Kidney tubule cell (primary cell): ENCODE measurements at regions not wholly inside any gene's neighbourhood (a gene's known extent, or its start where the extent isn't known, plus 50 kb on each side); places are given as distances from the start of the nearest gene placed in this dataset.

Experiments
- DNase-seq: peaks from one replicate; pipeline ENCODE4 v3.0.0-alpha.2; 2018; ENCODE audit warnings: low spot score

DNA sequence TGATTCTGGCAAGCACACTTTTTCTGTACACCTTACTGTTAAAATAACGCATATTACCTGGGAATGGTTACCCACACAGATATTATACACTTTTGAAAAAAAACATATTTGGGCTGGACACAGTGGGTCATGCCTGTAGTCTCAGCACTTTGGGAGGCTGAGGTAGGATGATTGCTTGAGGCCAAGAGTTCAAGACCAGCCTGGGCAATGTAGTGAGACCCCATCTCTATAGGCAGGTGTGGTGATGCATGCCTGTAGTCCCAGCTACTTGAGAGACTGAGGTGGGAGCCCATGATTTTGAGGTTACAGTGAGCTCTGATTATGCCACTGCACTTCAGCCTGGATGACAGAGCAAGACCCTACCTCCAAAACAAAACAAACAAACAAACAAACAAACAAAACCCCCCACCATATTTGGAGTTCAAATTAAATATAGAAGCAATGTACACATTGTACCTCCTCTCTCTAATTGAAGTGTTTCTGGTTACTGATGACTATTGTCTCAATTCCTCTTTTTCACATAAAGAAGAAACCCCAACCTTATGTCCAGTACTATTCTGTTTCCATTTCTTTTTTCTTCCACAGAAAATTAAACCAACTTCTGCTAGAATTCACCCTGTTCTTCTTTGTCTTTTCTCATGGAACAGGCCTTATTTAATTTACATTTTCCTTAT is 152.6 kb upstream of the UMPS start:
- no peak for DNase-seq

DNA sequence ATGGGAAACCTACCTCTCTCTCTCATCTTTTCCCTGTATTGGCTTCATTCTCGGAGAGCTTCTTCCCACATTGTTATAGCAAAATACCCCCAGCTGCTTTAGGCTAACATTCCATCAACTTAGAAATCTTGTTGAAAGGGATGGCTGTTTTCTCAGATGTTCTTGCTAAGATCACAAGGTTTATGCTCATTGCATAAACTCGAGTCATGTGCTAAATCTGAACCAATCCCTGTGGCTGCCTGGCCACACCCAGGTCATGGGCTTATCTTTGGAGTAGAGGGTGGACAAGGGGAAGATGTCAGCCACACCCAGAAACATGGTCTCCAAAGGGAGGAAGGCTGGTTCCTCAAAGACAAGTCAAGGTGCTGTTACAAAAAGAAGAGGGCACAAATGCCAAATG is 150.6 kb upstream of the UMPS start:
- no peak for DNase-seq

DNA sequence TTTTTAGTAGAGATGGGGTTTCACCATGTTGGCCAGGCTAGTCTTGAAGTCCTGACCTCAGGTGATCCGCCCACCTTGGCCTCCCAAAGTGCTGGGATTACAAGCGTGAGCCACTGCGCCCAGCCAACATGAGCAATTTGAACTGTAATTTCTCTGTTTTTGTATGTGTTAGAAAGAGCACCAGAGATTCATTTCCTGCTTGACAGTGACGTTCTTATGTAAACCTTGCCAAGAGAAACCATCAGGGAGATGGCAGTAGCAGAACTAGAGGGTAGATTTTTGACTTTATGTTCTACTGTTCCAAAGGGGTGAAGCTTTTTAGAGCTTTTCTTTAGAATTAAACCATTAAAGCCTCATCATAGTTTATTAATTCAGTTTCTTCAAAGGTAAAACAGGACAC is 148.1 kb upstream of the UMPS start:
- no peak for DNase-seq

DNA sequence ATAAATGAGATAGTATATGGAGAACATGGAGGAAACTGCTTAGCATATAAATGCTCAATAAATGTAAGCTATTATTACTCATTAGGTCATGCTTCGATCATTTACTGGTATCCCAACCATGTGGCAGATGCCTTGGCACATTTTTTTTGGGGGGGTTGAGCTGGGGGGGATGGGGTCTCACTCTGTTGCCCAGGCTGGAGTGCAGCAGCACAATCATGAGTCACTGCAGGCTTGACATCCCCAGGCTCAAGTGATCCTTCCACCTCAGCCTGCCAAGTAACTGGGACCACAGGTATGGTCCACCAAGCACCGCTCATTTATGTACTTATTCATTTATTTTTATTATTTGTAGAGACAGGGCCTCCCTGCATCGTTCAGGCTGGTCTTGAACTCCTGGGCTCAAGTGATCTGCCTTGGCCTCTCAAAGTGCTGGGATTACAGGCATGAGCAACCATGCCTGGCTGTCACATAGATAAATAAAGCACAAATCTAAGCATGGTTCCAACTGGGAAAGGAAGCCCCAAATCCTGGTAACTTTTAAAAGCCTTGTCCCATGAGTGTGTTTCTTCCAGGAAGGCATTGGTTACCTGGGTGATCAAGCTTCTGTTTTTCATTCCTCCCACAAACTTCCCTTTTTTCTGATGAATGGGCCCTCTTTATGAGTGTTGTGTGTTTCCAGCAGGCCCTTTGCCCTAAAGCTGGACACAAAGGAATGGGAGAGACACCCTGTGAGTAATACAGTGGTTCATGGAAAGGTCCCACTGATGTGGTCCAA is 147.4 kb upstream of the UMPS start:
- DNase-seq: peak; percentile 84

DNA sequence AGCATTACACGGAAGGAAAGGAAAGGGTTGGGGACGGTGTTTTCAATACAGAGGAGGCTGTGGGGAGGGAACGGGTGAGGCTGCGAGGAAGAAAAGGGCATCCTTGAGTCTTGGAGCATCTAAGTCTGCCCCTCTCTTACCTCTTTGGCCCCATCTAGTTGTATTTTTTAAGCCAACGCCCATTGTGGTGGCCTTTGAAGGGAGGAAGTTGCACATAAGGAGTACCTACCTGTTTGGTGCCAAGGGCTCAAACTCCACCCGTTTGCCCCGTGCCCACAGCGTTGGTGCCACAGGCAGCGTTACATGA is 146.1 kb upstream of the UMPS start:
- no peak for DNase-seq

DNA sequence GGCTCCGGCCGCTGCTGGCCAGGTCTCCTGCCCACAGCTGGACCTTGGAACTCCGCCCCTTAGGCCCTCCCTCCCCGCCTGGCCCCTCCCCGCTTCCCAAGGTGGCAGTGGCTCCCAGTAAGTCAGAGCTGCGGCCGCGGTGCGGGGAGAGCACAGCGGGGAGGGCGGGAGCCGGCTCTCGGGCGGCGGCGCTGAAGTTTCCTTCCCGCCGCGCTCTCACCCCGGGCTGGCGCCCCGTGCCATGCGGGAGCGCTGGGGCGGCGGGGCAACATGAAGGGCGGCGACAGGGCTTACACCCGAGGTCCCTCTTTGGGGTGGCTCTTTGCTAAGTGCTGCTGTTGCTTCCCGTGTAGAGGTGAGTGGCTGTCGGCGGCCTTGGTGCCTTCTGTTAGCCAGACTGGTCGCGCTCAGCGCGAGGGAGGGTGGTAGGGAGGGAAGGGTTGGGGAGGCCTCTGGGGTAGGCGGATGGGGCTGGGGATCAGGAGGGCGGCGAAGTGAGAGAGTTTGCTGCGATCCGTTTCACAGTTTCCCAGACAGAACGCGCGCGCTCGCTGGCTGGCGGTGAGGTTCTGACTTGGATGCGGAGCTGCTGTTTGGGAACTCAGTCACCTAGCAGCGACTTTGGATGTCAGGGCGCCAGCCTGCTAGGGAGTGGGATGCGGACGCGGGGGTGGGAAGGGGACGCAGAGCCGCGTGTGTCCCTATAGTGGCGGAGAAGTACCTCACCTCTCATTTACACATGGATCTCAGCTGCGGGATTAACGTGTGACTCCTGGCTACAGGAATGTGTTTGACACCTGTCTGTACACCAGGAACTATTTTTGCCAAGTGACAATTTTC is 145.5 kb upstream of the UMPS start:
- peak; percentile 72 for DNase-seq

DNA sequence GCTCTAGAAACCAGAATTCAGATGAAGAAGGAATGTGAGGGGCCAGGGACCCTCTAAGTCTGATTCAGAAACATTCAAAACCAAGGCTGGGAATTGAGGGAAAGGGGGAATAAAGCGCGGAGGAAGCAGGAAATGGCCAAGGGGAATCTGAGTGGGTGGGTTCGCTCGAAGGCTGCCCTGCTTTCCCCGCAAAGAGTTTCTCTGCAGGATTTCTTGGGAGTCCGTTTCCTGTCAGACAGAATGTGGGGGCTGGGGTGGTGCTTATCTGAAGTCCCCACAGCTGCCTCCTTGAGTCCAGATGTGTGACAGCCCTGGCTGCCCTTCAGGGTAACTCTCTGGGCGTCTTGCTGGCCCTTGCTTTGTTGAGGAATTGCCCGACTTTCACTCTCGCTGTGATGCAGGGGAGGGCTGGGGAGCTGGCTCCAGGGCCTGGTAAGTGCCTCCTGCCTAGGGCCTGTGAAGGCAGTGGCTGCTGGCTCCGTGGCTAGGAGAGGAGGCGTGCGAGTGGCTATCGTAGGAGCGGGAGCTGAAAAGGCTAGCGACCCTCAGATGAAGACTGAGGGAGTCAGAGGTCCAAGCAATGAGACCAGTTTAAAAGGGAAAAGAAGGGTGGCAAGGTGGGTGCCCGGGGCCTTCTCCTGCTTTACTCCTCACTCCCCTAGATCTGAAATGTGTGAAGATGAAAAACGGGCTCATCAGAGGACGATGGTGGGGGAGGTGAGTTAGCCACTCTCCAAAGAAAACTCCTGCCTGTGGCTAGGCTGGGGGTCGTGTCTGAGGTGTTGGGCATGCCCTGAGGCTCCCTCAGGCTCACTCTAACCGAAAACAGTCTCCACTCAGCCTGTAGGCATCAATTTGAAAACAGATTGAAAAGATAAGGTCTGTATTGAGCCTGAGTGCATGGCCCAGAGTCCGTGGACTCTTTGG is 143.9 kb upstream of the UMPS start:
- DNase-seq: no peak

DNA sequence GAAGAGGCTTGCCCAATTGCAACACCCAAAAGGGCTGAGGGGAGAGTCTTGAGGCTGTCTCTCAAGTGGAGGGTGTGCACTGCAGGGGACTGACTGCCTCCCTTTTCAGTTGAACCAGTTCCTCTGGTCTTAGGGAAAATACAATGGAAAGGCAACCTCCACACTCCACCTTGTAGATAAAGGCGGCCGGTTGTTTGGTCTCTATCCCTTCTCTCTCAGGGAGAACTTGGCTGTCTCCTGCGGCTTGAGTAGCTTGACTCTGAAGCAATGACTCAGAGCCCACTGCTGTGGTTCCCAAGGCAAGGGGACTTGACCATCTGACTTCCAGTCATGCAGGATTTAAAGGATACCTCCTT is 143.2 kb upstream of the UMPS start:
- DNase-seq: peak; percentile 41

DNA sequence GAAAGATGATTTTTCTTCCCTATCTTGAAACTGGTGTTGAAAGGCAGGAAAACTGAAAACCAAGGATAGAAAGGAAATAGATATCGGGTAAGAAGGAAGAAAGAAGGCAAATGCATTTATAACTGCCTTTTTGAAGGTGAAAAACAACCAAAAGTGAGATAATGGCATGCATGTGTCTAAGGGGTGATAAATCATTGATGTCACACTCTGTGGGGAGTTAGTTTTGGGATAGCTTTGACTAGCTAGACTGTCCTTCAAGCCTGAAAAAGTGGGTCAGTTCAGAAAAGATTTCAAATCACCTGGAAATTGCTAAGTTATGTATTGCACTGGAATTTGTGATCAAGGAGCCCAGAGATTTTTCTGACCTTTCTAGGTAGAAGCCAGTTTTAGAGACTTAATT is 142.2 kb upstream of the UMPS start:
- no peak for DNase-seq

DNA sequence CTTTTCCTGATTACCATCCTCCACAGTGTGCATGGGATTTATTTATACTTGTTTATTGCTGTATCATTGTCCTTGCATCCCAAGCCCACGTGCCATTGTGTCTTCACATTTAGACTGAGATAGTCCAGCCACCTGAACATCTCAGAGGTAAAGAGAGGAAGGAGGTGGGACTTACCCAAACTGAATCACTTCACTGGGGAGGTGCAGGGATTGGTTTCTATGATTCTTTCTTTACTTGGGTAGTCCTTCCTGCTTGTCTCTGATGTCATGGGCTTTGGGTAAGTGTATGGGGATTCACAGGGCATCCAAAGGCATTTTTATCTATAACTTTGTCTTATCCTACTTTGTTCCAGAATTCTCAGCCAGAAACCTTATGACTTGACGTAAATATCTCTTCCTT is 141.5 kb upstream of the UMPS start:
- peak; percentile 17 for DNase-seq

DNA sequence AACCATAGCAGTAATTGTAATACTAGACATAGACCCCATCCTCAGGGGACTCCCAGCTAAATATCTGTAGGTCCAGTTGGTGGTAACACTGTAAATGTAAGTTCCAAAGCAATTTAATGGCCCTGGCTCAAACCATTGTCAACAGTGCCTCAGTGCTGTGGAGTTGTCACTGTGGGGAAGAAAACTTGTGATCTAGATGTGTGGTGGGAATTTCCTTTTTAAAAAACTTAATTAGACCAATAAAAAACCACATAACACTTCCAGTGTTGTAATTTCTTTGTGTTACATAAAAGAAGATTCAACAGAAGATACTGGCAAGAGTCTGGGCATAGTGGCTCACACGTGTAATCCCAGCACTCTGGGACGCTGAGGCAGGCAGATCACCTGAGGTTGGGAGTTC is 138.6 kb upstream of the UMPS start:
- DNase-seq: no peak

DNA sequence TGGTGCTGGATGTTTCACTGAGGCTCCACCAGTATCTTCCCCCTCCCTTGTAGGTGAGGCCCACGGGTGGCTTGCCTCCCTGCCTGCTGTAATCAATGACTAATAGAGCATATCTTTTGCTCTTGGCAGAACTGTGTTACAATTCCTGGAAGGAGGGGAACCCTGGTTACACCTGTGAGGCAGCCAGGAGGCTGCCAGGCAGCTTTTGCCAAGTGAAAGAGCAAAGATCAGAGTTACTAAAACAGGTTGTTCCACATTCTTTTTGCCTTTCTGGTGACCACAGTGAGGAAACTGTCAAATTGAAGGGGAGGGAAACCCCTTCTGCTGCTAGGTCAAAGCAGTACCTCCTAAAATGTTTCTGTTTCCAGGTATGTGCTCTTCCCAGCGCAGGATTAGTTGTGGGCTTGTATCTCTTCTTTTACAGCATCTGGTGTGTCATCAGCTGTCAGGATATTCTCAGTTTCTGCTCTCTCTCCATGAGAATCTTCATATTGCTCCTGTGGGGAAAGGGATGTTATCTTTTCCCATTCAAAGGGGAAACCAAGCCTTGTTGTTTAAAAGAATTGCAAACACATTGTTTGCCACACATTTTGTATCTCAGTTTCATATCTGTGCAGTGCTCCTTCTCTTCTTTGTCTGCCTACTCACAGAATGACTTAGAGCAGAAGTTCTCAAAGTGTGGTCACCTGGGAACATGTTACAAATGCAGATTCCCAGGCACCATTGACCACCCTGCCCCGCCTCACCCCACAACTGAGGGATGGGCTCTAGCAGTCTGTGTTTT is 137.4 kb upstream of the UMPS start:
- peak; percentile 86 for DNase-seq

DNA sequence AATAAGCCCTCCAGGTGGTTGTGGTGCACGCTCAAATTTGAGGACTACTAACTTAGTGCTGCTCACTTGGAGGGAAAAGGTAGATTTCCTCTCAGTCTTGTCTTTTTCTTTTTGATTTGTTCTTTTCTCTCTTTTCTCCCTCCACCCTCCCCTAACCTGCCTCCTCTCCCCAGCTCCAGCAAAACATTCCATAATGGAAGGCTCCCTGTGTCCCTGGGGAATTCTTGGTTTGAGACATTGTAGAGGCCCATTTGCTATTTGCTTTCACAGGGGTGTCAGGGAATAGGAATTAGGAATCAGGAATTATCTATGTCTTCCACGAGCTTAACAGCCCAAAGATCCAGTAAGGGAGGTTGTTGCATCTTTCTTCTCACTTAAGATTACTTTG is 136.8 kb upstream of the UMPS start:
- DNase-seq: no peak

DNA sequence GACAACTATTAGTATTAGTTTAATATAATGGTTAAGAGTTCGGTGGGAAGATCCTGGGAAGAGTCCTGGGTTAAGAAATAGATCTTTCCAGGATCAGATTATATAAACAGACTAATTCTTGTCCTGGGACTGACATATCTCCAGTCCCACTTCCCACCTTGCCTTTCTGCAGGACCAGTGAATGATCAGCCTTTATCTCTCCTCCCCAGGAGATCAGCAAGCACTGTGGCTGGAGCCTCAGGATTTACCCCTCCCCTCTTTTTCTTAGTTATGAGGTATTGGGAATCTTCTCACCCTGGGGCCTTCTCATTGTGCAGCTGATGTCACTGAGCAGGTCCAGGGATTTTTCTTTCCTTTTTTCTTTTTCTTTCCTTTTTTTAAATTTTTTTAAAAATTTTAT is 135.7 kb upstream of the UMPS start:
- DNase-seq: no peak

DNA sequence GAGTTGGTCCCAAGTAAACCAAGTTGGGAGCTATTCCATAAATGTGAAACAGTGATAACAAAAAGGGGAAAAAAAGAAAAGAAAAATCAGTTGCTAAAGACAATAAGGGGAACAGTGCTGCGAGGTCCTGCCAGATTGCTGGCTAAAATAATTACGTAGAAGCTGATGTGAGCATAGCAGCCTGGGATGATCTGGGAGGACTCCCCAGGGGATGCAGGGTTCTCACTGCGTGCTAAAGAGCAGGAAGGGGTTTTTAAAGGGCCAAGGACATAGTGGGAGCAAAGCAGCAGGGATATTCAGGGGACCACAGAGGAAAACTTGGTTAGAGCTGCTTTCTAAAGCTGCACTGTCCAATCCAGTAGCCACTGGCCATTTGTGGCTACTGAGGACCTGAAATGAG is 133.0 kb upstream of the UMPS start:
- DNase-seq: no peak

DNA sequence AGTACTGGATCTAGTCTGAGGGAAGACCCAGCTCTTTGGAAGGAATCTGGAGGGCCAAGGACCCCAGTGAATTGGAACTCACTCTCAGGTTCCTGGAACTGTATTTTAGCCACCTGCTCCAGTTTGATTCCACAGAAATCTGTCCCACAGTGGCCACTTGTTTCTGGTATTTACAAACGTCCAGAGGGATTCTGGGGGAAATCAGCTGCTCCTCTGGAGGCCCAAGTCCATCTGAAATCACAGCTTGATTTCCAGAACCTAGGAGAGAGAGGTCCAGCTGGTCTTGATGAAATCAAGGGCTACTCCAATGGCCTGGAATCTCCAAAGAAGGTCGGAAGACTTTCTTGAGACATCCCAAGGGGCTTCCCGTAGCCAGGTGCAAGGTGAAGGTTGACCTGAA is 132.3 kb upstream of the UMPS start:
- DNase-seq: no peak

DNA sequence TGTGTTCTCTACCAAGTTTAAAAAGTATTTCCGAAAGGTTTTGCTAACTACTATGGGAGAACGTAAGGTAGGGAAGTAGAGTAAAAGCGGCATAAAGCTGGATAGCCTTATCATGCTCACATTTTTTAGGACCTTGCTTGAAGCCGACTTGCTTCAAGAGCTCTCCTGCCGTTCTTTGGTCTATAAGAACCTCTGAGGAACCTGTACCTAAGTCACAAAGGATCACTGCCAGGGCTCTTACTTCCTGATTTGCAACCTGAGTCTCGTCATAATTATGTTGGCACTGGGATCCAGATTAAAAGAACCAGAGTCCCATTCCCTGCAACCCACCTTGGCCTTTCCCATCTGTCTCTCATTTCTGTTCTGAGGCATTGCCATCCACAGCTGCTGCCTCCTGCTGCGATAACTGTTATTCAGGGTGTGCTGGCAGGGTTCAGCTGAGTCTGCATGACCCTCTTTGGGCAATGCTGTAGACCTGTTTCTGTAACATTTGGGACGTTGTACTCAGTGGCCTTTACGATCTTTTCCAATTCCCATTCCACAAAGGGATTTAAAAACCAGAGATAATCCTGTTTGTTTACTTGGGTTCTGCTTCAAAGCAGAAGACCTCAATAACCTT is 131.0 kb upstream of the UMPS start:
- DNase-seq: no peak

DNA sequence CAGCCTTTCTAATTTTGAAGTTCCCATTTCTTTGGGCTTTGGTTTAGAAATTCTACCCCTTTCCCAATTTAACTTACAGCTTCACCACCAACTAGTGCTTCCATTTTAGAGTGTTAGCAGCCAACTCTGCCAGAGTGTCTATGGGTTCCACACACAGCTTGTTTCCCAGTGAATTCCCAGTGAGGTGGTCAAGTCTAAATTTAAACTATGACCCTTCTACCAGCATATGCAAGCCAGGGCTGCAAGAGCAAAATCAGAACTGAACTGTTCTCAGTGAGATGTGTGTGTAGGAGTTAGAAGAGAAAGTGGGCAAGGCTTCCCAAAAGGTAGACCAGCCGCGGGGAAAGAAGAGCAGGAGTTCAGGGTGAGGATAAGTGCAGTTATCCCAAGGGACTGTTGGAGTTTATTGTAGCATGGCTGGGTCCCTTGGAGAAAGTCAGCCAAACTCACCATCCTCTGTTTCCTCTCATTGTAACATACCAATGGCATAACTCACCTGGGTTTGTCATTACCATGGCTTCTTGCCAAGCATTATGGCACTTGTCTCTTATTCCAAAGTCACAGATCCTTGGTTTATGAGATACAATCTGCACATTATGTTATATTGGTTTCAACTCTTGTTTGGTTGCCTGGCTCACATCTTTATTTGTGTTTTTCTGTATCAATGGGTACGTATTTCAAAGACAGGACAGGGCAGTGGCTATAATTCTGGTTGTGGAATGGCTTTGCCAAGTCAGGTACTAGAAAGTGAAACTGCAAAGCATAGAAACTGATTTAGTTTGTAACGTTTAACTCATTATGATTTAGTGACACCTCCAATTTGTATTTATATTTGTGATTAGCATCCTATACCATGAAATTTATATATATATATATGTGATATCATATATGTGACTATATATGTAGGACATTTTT is 130.2 kb upstream of the UMPS start:
- DNase-seq: peak; percentile 91

DNA sequence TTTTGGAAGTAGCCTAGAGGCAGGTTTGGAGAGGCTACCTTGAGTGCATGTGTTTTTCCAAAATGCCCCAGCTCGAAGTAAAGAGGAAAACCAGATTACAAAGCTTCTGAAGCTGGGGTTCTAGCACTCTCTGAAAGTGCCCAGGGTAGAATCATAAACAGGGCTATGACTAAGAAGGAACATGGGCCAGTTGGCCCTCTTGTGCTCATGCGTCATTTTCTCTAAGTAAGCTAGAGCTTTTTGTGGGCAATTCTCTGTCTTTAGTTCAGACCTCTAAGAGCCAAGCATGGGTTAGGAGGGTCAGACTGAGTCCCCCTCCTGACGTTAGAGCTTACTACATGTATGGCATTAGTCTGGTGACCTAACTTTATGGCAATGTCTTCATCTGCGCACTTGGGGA is 129.5 kb upstream of the UMPS start:
- peak; percentile 29 for DNase-seq

DNA sequence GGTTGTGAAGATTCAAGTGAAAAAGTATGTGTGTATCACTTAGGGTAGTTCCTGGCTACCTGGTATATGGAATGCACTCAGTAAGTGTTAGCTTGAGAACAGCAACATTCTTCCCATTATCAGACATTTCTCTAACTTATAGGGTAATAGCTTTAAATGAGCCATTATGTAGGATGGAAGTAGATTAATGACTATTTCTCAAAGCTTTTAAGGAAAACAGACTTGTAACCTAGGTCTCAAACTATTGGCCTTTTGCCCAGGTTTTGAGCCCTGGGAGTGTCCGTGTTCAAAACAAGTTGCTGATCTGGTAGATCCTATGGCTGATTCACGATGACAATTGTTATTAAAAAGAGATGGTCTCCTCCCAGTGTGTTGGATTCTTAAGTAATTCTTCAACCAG is 129.1 kb upstream of the UMPS start:
- DNase-seq: peak; percentile 39
